ENCODE measurements at regions not wholly inside any gene's neighbourhood (a gene's known extent, or its start where the extent isn't known, plus 50 kb on each side); places are given as distances from the start of the nearest gene placed in this dataset.

- TF ChIP-seq POLR2A (IDR thresholded peaks at IDR 0.05) (no peak), CTCF (IDR thresholded peaks at IDR 0.05) (no peak)
These were observed 417.1 kb upstream of the SOX9 start for GRCh38 chr17:71703701-71704100.

Measured in Peyer's patch (tissue), 4 donors.